H54 (cell line): ENCODE measurements at regions not wholly inside any gene's neighbourhood (a gene's known extent, or its start where the extent isn't known, plus 50 kb on each side); places are given as distances from the start of the nearest gene placed in this dataset.
"Not testable (repeated sequence)": the region's sequence is repeated elsewhere in the genome, so short reads cannot be mapped to it uniquely, and the experiment has no call there.

ENCODE experiments used
- DNase-seq: peaks from one replicate; pipeline ENCODE4 v3.0.0; 2011; ENCODE audit warnings: low spot score, mixed read lengths; ENCODE audit not compliant: insufficient read length
- FAIRE-seq: peaks from 3 replicates; lab custom pipeline; 2011; peaks lifted over from hg19 to GRCh38; lab: Jason Lieb, UNC
- POLR2A ChIP-seq: IDR thresholded peaks from 2 replicates; pipeline ENCODE4 v1.6.1; 2011; ENCODE audit warnings: low read depth, mild to moderate bottlenecking, low read length

DNA sequence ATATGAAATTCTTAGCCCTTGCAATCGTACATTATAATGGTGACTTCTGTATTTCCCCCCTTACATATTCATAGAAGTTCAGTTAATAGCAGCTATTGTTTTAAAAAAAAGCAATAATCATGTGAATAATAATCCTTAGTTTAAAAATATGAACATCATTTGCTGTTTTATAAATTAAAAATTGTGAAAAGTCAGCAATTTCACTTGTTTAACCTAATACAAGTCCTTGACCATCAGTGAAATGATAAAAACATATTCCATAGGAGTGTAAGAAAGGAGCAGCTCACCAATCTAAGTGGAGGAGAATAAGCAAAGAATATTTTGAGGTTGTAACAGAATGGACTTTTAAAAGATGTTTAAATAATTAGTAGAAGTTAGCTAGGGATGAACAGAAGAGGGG, 650.2 kb downstream of the SUCLG1 start:
- TF ChIP-seq POLR2A = no peak
- DNase-seq (no peak), FAIRE-seq (no peak)

- FAIRE-seq = no peak
- no peak for TF ChIP-seq POLR2A
- no peak for DNase-seq
These were observed 656.5 kb downstream of the SUCLG1 start for GRCh38 chr2:83802604-83803003.

DNA sequence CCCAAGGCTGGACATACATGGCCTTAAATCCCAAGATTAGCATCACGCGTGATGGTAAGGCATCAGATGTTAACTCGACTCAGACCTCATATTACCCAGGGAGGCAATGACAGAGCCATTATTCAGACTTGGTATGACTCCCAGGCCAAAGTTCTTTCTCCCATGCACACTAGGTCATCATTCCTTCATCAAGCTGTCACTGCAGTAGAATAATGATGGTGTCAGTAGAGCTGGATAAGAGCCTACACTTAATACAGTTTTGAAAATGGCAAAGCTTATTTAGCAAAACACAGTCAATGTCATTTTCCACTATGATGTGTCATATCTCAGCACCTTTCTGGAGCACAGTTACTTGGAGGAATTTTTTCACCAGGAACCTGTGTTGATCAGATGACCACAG, 663.3 kb downstream of the SUCLG1 start:
- FAIRE-seq (no peak), DNase-seq (no peak)
- TF ChIP-seq POLR2A = no peak

GRCh38 chr2:83790467-83790866, 668.6 kb downstream of the SUCLG1 start:
- not testable (repeated sequence) for DNase-seq, FAIRE-seq

GRCh38 chr2:83789674-83790073, 669.4 kb downstream of the SUCLG1 start:
- FAIRE-seq, DNase-seq: not testable (repeated sequence)

DNA sequence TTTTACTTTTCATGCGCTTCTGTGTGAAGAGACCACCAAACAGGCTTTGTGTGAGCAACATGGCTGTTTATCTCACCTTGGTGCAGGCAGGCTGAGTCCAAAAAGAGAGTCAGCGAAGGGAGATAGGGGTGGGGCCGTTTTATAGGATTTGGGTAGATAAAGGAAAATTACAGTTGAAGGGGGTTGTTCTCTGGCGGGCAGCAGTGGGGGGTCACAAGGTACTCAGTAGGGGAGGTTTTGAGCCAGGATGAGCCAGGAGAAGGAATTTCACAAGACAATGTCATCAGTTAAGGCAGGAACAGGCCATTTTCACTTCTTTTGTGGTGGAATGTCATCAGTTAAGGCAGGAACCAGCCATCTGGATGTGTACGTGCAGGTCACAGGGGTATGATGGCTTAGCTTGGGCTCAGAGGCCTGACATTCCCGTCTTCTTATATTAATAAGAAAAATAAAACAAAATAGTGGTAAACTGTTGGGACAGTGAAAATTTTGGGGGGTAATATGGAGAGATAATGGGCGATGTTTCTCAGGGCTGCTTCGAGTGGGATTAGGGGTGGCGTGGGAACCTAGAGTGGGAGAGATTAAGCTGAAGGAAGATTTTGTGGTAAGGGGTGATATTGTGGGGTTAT, 670.0 kb downstream of the SUCLG1 start:
- FAIRE-seq, DNase-seq: not testable (repeated sequence)

- TF ChIP-seq POLR2A = no peak
- no peak for FAIRE-seq
- DNase-seq = no peak
These were observed 671.9 kb downstream of the SUCLG1 start for GRCh38 chr2:83787189-83787588.

- FAIRE-seq (no peak), DNase-seq (no peak)
- no peak for TF ChIP-seq POLR2A
These were observed 672.9 kb downstream of the SUCLG1 start for GRCh38 chr2:83786140-83786539.

DNA sequence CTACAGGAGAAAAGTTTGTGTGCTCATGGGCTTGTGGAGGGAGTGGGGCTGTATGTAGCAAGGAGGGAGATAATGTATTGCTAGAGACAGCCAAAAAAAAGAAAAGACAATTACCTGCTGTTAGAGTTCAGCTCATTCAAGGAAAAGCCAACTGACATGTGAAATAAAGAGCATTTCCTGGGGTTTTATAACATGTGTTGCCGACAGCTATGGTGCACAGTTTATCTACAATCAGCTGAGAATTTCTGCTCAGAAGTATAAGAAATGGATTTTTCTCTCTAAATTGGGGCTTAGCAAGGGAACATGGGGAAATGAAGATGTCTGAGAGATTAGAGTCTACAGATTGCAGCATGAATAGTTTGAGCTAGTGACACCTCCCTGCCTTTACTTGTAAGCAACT, 674.1 kb downstream of the SUCLG1 start:
- FAIRE-seq = no peak
- DNase-seq = no peak

DNA sequence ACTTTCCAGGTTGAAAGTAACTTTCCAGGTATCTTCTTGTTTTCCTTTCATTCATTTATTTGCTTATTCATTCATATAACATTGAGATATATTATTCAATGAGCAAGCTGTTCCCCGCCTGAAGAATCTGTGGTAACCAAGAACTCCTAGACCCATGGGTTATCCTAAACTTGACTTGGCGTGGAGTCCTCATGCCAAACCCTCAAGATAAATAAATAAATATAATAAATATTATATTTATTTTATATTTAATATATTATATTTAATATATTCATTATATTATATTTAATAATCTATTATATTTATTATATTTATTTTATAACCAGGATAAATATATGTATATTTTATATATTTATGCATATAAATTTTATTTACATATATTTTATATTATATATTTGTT, 674.8 kb downstream of the SUCLG1 start:
- no peak for FAIRE-seq
- no peak for TF ChIP-seq POLR2A
- no peak for DNase-seq

More for the DNA sequence above, 674.1 kb downstream of the SUCLG1 start:
- no peak for TF ChIP-seq POLR2A

GRCh38 chr2:83782122-83782521, 677.0 kb downstream of the SUCLG1 start:
- TF ChIP-seq POLR2A = no peak
- FAIRE-seq (no peak), DNase-seq (no peak)

- DNase-seq (no peak), FAIRE-seq (no peak)
- TF ChIP-seq POLR2A = no peak
These were observed 694.6 kb downstream of the SUCLG1 start for GRCh38 chr2:83764447-83765005.

DNA sequence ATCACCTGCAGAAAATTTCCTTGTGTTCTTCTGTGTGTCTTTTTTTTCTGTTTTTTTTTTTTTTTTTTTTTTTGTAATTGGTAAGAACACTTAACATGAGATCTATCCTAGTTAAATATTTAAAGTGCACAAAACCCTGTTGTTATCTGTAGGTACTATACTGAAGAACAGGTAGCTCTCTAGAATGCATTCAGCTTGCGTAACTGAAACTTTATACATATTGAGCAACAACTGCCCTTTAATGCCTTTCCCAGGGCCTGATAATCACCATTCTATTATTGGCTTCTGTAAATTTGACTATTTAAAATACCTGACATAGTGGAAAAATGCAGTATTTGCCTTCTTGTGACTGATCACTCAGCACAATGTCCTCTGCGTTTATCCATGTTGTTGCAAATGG, 701.8 kb downstream of the SUCLG1 start:
- FAIRE-seq (no peak), DNase-seq (no peak)
- no peak for TF ChIP-seq POLR2A

GRCh38 chr2:83756219-83756618, 702.9 kb downstream of the SUCLG1 start:
- DNase-seq (no peak), FAIRE-seq (no peak)
- no peak for TF ChIP-seq POLR2A

DNA sequence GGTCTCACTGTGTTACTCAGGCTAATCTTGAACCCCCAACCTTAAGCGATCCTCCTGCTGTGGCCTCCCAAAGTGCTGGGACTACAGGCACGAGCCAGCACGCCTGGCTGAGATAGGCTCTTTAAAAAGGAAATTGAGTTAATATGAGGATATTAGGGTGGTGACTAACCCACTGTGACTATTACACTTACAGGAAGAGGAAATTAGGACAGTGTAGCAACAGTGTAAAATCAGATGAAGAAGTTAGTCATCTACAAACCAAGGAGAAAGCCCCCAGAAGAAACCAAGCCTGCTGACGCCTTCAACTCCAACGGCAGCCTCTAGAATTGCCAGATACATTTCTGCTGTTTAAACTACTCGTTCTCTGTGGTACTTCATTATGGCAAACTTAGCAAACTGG, 711.9 kb downstream of the SUCLG1 start:
- no peak for TF ChIP-seq POLR2A
- DNase-seq = no peak
- FAIRE-seq = no peak
